PFSK-1 (cell line): ENCODE measurements at regions not wholly inside any gene's neighbourhood (a gene's known extent, or its start where the extent isn't known, plus 50 kb on each side); places are given as distances from the start of the nearest gene placed in this dataset.

ENCODE experiments used
- FOXP2 ChIP-seq: optimal IDR thresholded peaks from 2 replicates; pipeline ENCODE3; 2011; ENCODE audit warnings: borderline replicate concordance, control low read depth, inconsistent platforms; ENCODE audit not compliant: insufficient read depth; ENCODE audit errors: extremely low read length, extremely low read depth
- POLR2AphosphoS5 ChIP-seq: IDR thresholded peaks from 2 replicates; pipeline ENCODE4 v1.6.1; 2012; ENCODE audit warnings: low read depth, mild to moderate bottlenecking, control low read depth, low read length, moderate library complexity
- REST ChIP-seq, 2 experiments: IDR thresholded peaks; 2 replicates each; pipeline versions ENCODE4 v1.6.1 to v1.8.0; 2011 to 2012; ENCODE audit warnings: low read depth in 2 of 2, low read length in 2 of 2, control low read depth in 1 of 2, inconsistent platforms in 1 of 2, mild to moderate bottlenecking in 1 of 2, moderate library complexity in 1 of 2; ENCODE audit not compliant: insufficient read depth in 1 of 2
- SIN3A ChIP-seq: IDR thresholded peaks from 2 replicates; pipeline ENCODE4 v1.6.1; 2012; ENCODE audit warnings: mild to moderate bottlenecking, low read length, moderate library complexity, borderline replicate concordance; ENCODE audit not compliant: insufficient read depth
- TAF1 ChIP-seq: IDR thresholded peaks from 2 replicates; pipeline ENCODE4 v1.6.1; 2012; ENCODE audit warnings: low read length, control low read depth, borderline replicate concordance; ENCODE audit not compliant: insufficient read depth

- TF ChIP-seq REST (IDR thresholded peaks at IDR 0.05; ENCODE audit: insufficient read depth in 1 of 2, low read depth in 2 of 2, low read length in 2 of 2) (no peak), POLR2AphosphoS5 (no peak), FOXP2 (no peak), TAF1 (no peak)
These were observed 63.3 kb upstream of the IL6 start for GRCh38 chr7:22663721-22664120.

- no peak for TF ChIP-seq FOXP2
- TF ChIP-seq REST (IDR thresholded peaks at IDR 0.05; ENCODE audit: insufficient read depth in 1 of 2, low read depth in 2 of 2, low read length in 2 of 2), result no peak
- TF ChIP-seq POLR2AphosphoS5, result no peak
- TF ChIP-seq SIN3A, result no peak
- no peak for TF ChIP-seq TAF1
These were observed 63.7 kb upstream of the IL6 start for GRCh38 chr7:22663357-22663718.

GRCh38 chr7:22662556-22663356 is 64.2 kb upstream of the IL6 start:
- TF ChIP-seq SIN3A (no peak), REST (IDR thresholded peaks at IDR 0.05; ENCODE audit: insufficient read depth in 1 of 2, low read depth in 2 of 2, low read length in 2 of 2) (no peak), TAF1 (no peak), POLR2AphosphoS5 (no peak), FOXP2 (no peak)

GRCh38 chr7:22662036-22662435 is 65.0 kb upstream of the IL6 start:
- TF ChIP-seq REST (IDR thresholded peaks at IDR 0.05; ENCODE audit: insufficient read depth in 1 of 2, low read depth in 2 of 2, low read length in 2 of 2) (no peak), FOXP2 (no peak), SIN3A (no peak), POLR2AphosphoS5 (no peak), TAF1 (no peak)
